H9 (cell line): ENCODE measurements at regions not wholly inside any gene's neighbourhood (a gene's known extent, or its start where the extent isn't known, plus 50 kb on each side); places are given as distances from the start of the nearest gene placed in this dataset.

ENCODE experiments used
- DNase-seq: peaks from one replicate; pipeline ENCODE4 v3.0.0-alpha.2; 2017
- H2AFZ ChIP-seq: one replicate; pipeline ENCODE4 v1.6.1; 2013; ENCODE audit warnings: mild to moderate bottlenecking, low read length, control low read depth, moderate library complexity
- H2AK5ac ChIP-seq: 2 replicates; pipeline ENCODE4 v1.6.1; 2013; ENCODE audit warnings: low read length, control low read depth, mixed read lengths; ENCODE audit not compliant: insufficient read length
- H2BK120ac ChIP-seq: one replicate; pipeline ENCODE4 v1.6.1; 2013; ENCODE audit warnings: low read depth, mild to moderate bottlenecking, low read length, control low read depth, inconsistent platforms; ENCODE audit not compliant: poor library complexity, severe bottlenecking
- H2BK12ac ChIP-seq: 2 replicates; pipeline ENCODE4 v1.6.1; 2013; ENCODE audit warnings: low read length, control low read depth, mixed read lengths, low read depth; ENCODE audit not compliant: insufficient read length
- H2BK15ac ChIP-seq: 2 replicates; pipeline ENCODE4 v1.6.1; 2013; ENCODE audit warnings: low read depth, low read length, control low read depth
- H2BK20ac ChIP-seq: one replicate; pipeline ENCODE4 v1.6.1; 2013; ENCODE audit warnings: low read depth, mild to moderate bottlenecking, low read length, control low read depth, inconsistent platforms; ENCODE audit not compliant: poor library complexity, severe bottlenecking
- H2BK5ac ChIP-seq: 2 replicates; pipeline ENCODE4 v1.6.1; 2013; ENCODE audit warnings: low read length, control low read depth, mixed read lengths; ENCODE audit not compliant: insufficient read length
- H3K14ac ChIP-seq: 2 replicates; pipeline ENCODE4 v1.6.1; 2013; ENCODE audit warnings: low read length, control low read depth; ENCODE audit not compliant: insufficient read depth
- H3K18ac ChIP-seq: 2 replicates; pipeline ENCODE4 v1.6.1; 2013; ENCODE audit warnings: low read depth, mild to moderate bottlenecking, mixed read lengths, low read length, control low read depth; ENCODE audit not compliant: insufficient read length
- H3K23ac ChIP-seq: 2 replicates; pipeline ENCODE4 v1.6.1; 2013; ENCODE audit warnings: low read length, control low read depth, mixed read lengths, low read depth; ENCODE audit not compliant: insufficient read length
- H3K23me2 ChIP-seq: 2 replicates; pipeline ENCODE4 v1.6.1; 2013; ENCODE audit warnings: low read depth, mild to moderate bottlenecking, mixed read lengths, low read length, control low read depth; ENCODE audit not compliant: insufficient read length, poor library complexity, severe bottlenecking
- H3K27ac ChIP-seq: 2 replicates; pipeline ENCODE4 v1.5.1; 2013; ENCODE audit warnings: low read length, control low read depth, mixed read lengths, low read depth; ENCODE audit not compliant: insufficient read length
- H3K27me3 ChIP-seq: 2 replicates; pipeline ENCODE4 v1.6.1; 2013; ENCODE audit warnings: low read length, control low read depth, inconsistent platforms; ENCODE audit not compliant: insufficient read depth
- H3K4ac ChIP-seq: 2 replicates; pipeline ENCODE4 v1.6.1; 2013; ENCODE audit warnings: low read depth, mild to moderate bottlenecking, control low read depth, inconsistent platforms, low read length, moderate library complexity
- H3K4me1 ChIP-seq: 2 replicates; pipeline ENCODE4 v1.6.1; 2013; ENCODE audit warnings: low read length, control low read depth, inconsistent platforms; ENCODE audit not compliant: insufficient read depth
- H3K4me2 ChIP-seq: 2 replicates; pipeline ENCODE4 v1.6.1; 2013; ENCODE audit warnings: low read length, control low read depth, mixed read lengths; ENCODE audit not compliant: insufficient read length, insufficient read depth
- H3K56ac ChIP-seq: 2 replicates; pipeline ENCODE4 v1.6.1; 2013; ENCODE audit warnings: low read depth, mild to moderate bottlenecking, mixed read lengths, low read length, control low read depth; ENCODE audit not compliant: insufficient read length
- H3K79me1 ChIP-seq: 2 replicates; pipeline ENCODE4 v1.6.1; 2013; ENCODE audit warnings: low read depth, mild to moderate bottlenecking, moderate library complexity, low read length, control low read depth, inconsistent platforms; ENCODE audit not compliant: insufficient read depth, poor library complexity, severe bottlenecking
- H3K79me2 ChIP-seq: 2 replicates; pipeline ENCODE4 v1.6.1; 2013; ENCODE audit warnings: low read length, control low read depth, inconsistent platforms; ENCODE audit not compliant: insufficient read depth
- H3K9ac ChIP-seq: 2 replicates; pipeline ENCODE4 v1.6.1; 2013; ENCODE audit warnings: low read length, control low read depth, mixed read lengths; ENCODE audit not compliant: insufficient read length; ENCODE audit errors: extremely low read depth
- H3K9me3 ChIP-seq: one replicate; pipeline ENCODE4 v1.6.1; 2013; ENCODE audit warnings: low read depth, low read length, inconsistent platforms; ENCODE audit not compliant: control insufficient read depth
- H3T11ph ChIP-seq: one replicate; pipeline ENCODE4 v1.6.1; 2013; ENCODE audit warnings: mild to moderate bottlenecking, low read length, control low read depth, inconsistent platforms
- H4K20me1 ChIP-seq: one replicate; pipeline ENCODE4 v1.6.1; 2013; ENCODE audit not compliant: control insufficient read depth, insufficient read length, insufficient read depth
- H4K5ac ChIP-seq: 2 replicates; pipeline ENCODE4 v1.6.1; 2013; ENCODE audit warnings: low read depth, mild to moderate bottlenecking, mixed read lengths, low read length, control low read depth; ENCODE audit not compliant: insufficient read length
- H4K8ac ChIP-seq: replicated peaks from 2 replicates; pipeline ENCODE4 v1.6.1; 2013; ENCODE audit warnings: low read length, control low read depth, mixed read lengths, low read depth; ENCODE audit not compliant: insufficient read length
- H4K91ac ChIP-seq: 2 replicates; pipeline ENCODE4 v1.6.1; 2013; ENCODE audit warnings: low read depth, mild to moderate bottlenecking, moderate library complexity, mixed read lengths, low read length, control low read depth; ENCODE audit not compliant: insufficient read length
- H3K27ac Mint-ChIP-seq, 3 experiments: 2 replicates in 2 of 3; 3 replicates in 1 of 3; pipeline ENCODE4 v1.8.0; 2020 to 2021; ENCODE audit warnings: mixed read lengths in 3 of 3, mild to moderate bottlenecking in 1 of 3, moderate library complexity in 1 of 3
- H3K27me3 Mint-ChIP-seq: 2 replicates; pipeline ENCODE4 v1.8.0; 2021; ENCODE audit warnings: low read depth, mild to moderate bottlenecking, moderate library complexity, mixed read lengths
- H3K36me3 Mint-ChIP-seq, 3 experiments: 2 replicates in 2 of 3; 3 replicates in 1 of 3; pipeline ENCODE4 v1.8.0; 2020 to 2021; ENCODE audit warnings: low read depth in 3 of 3, mixed read lengths in 3 of 3; ENCODE audit not compliant: insufficient read depth in 1 of 3
- H3K4me1 Mint-ChIP-seq, 2 experiments: 2 replicates each; pipeline ENCODE4 v1.8.0; 2020; ENCODE audit warnings: mixed read lengths in 2 of 2
- H3K4me3 Mint-ChIP-seq, 2 experiments: 2 replicates in 1 of 2; 3 replicates in 1 of 2; pipeline ENCODE4 v1.8.0; 2020 to 2021; ENCODE audit warnings: mild to moderate bottlenecking in 2 of 2, mixed read lengths in 2 of 2, moderate library complexity in 1 of 2
- H3K9me3 Mint-ChIP-seq, 2 experiments: 2 replicates in 1 of 2; 3 replicates in 1 of 2; pipeline ENCODE4 v1.8.0; 2020; ENCODE audit warnings: mild to moderate bottlenecking in 2 of 2, mixed read lengths in 2 of 2, moderate library complexity in 1 of 2
- TF ChIP-seq, protein P1 (sequence below): fragments of 200-600 bp; sonication (generic); conservative IDR thresholded peaks from 3 replicates; pipeline ENCODE4 v1.8.0; 2021; ENCODE audit warnings: antibody characterized with exemption, mild to moderate bottlenecking

DNA sequence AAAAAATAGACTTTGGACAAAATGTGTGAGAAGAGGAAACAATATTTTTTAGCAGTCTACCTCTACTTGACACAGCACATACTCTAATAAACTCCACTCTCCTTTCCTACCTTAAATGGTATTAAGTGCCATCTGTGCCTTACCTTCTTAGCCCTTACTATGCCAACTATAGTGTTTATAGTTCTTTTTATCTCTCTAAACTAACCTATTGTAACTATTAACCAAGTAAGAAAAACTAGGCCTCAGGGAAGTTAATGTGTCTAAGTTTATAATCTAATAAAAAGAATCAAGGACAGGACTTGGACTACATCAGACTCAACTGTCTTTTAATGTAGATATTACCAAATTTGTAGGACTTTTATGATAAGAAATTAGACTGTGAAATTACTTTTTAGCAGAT is 251.7 kb upstream of the ROBO2 start:
- Mint-ChIP-seq H3K36me3 (peaks cover 0 to 5% (median 0%) of the 10 kb centered on the region in 3 experiments; a peak in 2 of 7 replicates), H3K4me3 (no peak overlapping the region), H3K27ac (no peak overlapping the region), H3K9me3 (peaks cover 0 to 8% of the 10 kb centered on the region in 2 experiments; a peak in 3 of 5 replicates), H3K27me3 (no peaks in the 10 kb centered on the region), H3K4me1 (peaks cover 0 to 9% of the 10 kb centered on the region in 2 experiments; a peak in 2 of 4 replicates)
- Histone ChIP-seq H3K79me2 (no peaks in the 10 kb centered on the region), H4K5ac (no peak overlapping the region), H3K79me1 (no peaks in the 10 kb centered on the region), H2BK12ac (no peak overlapping the region), H2BK5ac (no peak overlapping the region), H3K27me3 (no peaks in the 10 kb centered on the region; the same call in 1 of the 2 replicates), H3K27ac (no peak overlapping the region), H2AK5ac (no peak overlapping the region), H2BK15ac (no peak overlapping the region), H3K14ac (no peak overlapping the region), H4K20me1 (no peaks in the 10 kb centered on the region), H3K18ac (no peak overlapping the region), H4K8ac (no peak overlapping the region), H3K4ac (no peak overlapping the region), H2BK20ac (no peak overlapping the region), H3K23me2 (no peaks in the 10 kb centered on the region), H4K91ac (no peak overlapping the region), H3K4me2 (no peak overlapping the region), H3K4me1 (no peaks in the 10 kb centered on the region), H2AFZ (no peak overlapping the region), H3K9ac (no peak overlapping the region), H3T11ph (no peak overlapping the region), H2BK120ac (no peak overlapping the region), H3K56ac (no peak overlapping the region), H3K23ac (no peak overlapping the region), H3K9me3 (no peaks in the 10 kb centered on the region)
- no peak for DNase-seq
- TF ChIP-seq, protein P1, sequence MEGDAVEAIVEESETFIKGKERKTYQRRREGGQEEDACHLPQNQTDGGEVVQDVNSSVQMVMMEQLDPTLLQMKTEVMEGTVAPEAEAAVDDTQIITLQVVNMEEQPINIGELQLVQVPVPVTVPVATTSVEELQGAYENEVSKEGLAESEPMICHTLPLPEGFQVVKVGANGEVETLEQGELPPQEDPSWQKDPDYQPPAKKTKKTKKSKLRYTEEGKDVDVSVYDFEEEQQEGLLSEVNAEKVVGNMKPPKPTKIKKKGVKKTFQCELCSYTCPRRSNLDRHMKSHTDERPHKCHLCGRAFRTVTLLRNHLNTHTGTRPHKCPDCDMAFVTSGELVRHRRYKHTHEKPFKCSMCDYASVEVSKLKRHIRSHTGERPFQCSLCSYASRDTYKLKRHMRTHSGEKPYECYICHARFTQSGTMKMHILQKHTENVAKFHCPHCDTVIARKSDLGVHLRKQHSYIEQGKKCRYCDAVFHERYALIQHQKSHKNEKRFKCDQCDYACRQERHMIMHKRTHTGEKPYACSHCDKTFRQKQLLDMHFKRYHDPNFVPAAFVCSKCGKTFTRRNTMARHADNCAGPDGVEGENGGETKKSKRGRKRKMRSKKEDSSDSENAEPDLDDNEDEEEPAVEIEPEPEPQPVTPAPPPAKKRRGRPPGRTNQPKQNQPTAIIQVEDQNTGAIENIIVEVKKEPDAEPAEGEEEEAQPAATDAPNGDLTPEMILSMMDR: no peak
